BJ (cell line): ENCODE measurements at regions not wholly inside any gene's neighbourhood (a gene's known extent, or its start where the extent isn't known, plus 50 kb on each side); places are given as distances from the start of the nearest gene placed in this dataset.
A peak's percentile ranks its signal among the peaks of the same experiment; 100 is the strongest.

Source experiments
- CTCF ChIA-PET: fragments of 350-600 bp; formaldehyde crosslinking; extraction: SDS; loops from one replicate; lab custom pipeline; 2021; ENCODE audit warnings: antibody characterized with exemption, inconsistent platforms; lab: Yijun Ruan, JAX
- POLR2A ChIA-PET: fragments of 300-600 bp; sonication (Branson Sonifier 250); formaldehyde crosslinking; extraction: SDS; loops from one replicate; lab custom pipeline; 2021; ENCODE audit warnings: antibody characterized with exemption; lab: Charles Lee
- DNase-seq: peaks from one replicate; pipeline ENCODE4 v3.0.0-alpha.2; 2011; ENCODE audit warnings: low read depth
- H3K27me3 ChIP-seq: 2 replicates; pipeline ENCODE4 v1.6.0; 2011; ENCODE audit warnings: low read length; ENCODE audit not compliant: control insufficient read depth, insufficient read depth
- H3K36me3 ChIP-seq: 2 replicates; pipeline ENCODE4 v1.5.1; 2011; ENCODE audit warnings: low read length; ENCODE audit not compliant: control insufficient read depth, insufficient read depth
- H3K4me3 ChIP-seq: 2 replicates; pipeline ENCODE4 v1.5.1; 2011; ENCODE audit warnings: low read depth, mild to moderate bottlenecking, control low read depth, low read length
- CTCF ChIP-seq: IDR thresholded peaks from 2 replicates; pipeline ENCODE4 v1.5.1; 2011; ENCODE audit warnings: low read depth, mild to moderate bottlenecking, control low read depth, inconsistent platforms, low read length, moderate library complexity; ENCODE audit not compliant: insufficient read depth

- TF ChIP-seq CTCF: peak; percentile 21; the same call in 1 of the 2 replicates
- no peaks in the 10 kb centered on the region for H3K36me3 ChIP-seq
- ChIA-PET CTCF (interaction anchor here (1.0 kb wide), 1 partner anchor 51 kb away, joined by 3 read pairs; no protein-coding TSS in a partner anchor), POLR2A (no interaction called here)
- H3K27me3 ChIP-seq: no peaks in the 10 kb centered on the region
- H3K4me3 ChIP-seq: no peak overlapping the region
- no peak for DNase-seq
Observed at GRCh38 chr7:120089968-120090367, 183.0 kb upstream of the KCND2 start.

- Histone ChIP-seq H3K27me3 (no peaks in the 10 kb centered on the region), H3K36me3 (no peaks in the 10 kb centered on the region), H3K4me3 (no peak overlapping the region)
- TF ChIP-seq CTCF: no peak
- ChIA-PET POLR2A (no interaction called here), CTCF (no interaction called here)
- DNase-seq: no peak
Observed at GRCh38 chr7:120091807-120092206, 181.2 kb upstream of the KCND2 start.

GRCh38 chr7:120097020-120097419, 176.0 kb upstream of the KCND2 start:
- DNase-seq: no peak
- H3K36me3 ChIP-seq: no peaks in the 10 kb centered on the region
- ChIA-PET CTCF (no interaction called here), POLR2A (no interaction called here)
- no peak overlapping the region for H3K4me3 ChIP-seq
- no peak for TF ChIP-seq CTCF
- H3K27me3 ChIP-seq: no peaks in the 10 kb centered on the region

- DNase-seq: no peak
- Histone ChIP-seq H3K36me3 (no peaks in the 10 kb centered on the region), H3K4me3 (no peak overlapping the region), H3K27me3 (no peaks in the 10 kb centered on the region)
- CTCF ChIA-PET: no interaction called here
- no peak for TF ChIP-seq CTCF
- POLR2A ChIA-PET: no interaction called here
Observed at GRCh38 chr7:120097774-120098173, 175.2 kb upstream of the KCND2 start.

GRCh38 chr7:120108376-120108775, 164.6 kb upstream of the KCND2 start:
- no peaks in the 10 kb centered on the region for H3K27me3 ChIP-seq
- H3K4me3 ChIP-seq: no peak overlapping the region
- no peak for DNase-seq
- no peaks in the 10 kb centered on the region for H3K36me3 ChIP-seq
- CTCF ChIA-PET: no interaction called here
- POLR2A ChIA-PET: no interaction called here
- no peak for TF ChIP-seq CTCF
